Keratinocyte (primary cell): ENCODE measurements at regions not wholly inside any gene's neighbourhood (a gene's known extent, or its start where the extent isn't known, plus 50 kb on each side); places are given as distances from the start of the nearest gene placed in this dataset.

ENCODE experiments used
- EZH2 ChIP-seq: IDR thresholded peaks from one replicate; pipeline ENCODE4 v1.6.1; 2012; ENCODE audit warnings: inconsistent platforms, mild to moderate bottlenecking, low read length, moderate library complexity
- TF ChIP-seq, protein P1 (sequence below), 3 experiments: IDR thresholded peaks in 1 of 3; conservative IDR thresholded peaks in 1 of 3; optimal IDR thresholded peaks in 1 of 3; 2 replicates in 2 of 3; 3 replicates in 1 of 3; pipeline versions ENCODE3 to v1.5.1; 2011; ENCODE audit warnings: low read length in 3 of 3, mild to moderate bottlenecking in 3 of 3, moderate library complexity in 2 of 3, control low read depth in 1 of 3, inconsistent platforms in 1 of 3; ENCODE audit not compliant: insufficient read depth in 2 of 3; ENCODE audit errors: extremely low read depth in 1 of 3

- TF ChIP-seq, protein P1, sequence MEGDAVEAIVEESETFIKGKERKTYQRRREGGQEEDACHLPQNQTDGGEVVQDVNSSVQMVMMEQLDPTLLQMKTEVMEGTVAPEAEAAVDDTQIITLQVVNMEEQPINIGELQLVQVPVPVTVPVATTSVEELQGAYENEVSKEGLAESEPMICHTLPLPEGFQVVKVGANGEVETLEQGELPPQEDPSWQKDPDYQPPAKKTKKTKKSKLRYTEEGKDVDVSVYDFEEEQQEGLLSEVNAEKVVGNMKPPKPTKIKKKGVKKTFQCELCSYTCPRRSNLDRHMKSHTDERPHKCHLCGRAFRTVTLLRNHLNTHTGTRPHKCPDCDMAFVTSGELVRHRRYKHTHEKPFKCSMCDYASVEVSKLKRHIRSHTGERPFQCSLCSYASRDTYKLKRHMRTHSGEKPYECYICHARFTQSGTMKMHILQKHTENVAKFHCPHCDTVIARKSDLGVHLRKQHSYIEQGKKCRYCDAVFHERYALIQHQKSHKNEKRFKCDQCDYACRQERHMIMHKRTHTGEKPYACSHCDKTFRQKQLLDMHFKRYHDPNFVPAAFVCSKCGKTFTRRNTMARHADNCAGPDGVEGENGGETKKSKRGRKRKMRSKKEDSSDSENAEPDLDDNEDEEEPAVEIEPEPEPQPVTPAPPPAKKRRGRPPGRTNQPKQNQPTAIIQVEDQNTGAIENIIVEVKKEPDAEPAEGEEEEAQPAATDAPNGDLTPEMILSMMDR (optimal IDR thresholded peaks at IDR 0.05 in 1 of 3, IDR thresholded peaks at IDR 0.05 in 1 of 3, conservative IDR thresholded peaks at IDR 0.05 in 1 of 3; ENCODE audit: extremely low read depth in 1 of 3, insufficient read depth in 2 of 3, low read length in 3 of 3), result no peak
- no peak for TF ChIP-seq EZH2
Measured at GRCh38 chr13:32956595-32956933, 59.7 kb upstream of the KL start.
